GM23338 (cell line): ENCODE measurements at regions not wholly inside any gene's neighbourhood (a gene's known extent, or its start where the extent isn't known, plus 50 kb on each side); places are given as distances from the start of the nearest gene placed in this dataset.

Source experiments
- ATAC-seq: fragments of 200-7000 bp; cut with Tn5 transposase; 3 replicates; pipeline ENCODE4 v1.9.1; 2020
- DNase-seq: peaks from one replicate; pipeline ENCODE4 v3.0.0-alpha.2; 2015; ENCODE audit warnings: low spot score
- H2AFZ ChIP-seq: fragments of 200-600 bp; sonication (generic); 2 replicates; pipeline ENCODE4 v1.8.0; 2016; ENCODE audit warnings: antibody characterized with exemption, mild to moderate bottlenecking, moderate library complexity
- H3F3A ChIP-seq: fragments of 200-600 bp; sonication (generic); replicated peaks from 2 replicates; pipeline ENCODE4 v1.8.0; 2017; ENCODE audit warnings: antibody characterized with exemption, mixed run types, low read depth
- H3K27ac ChIP-seq: fragments of 200-600 bp; sonication (generic); 2 replicates; pipeline ENCODE4 v1.6.1; 2016; ENCODE audit warnings: low read depth
- H3K27me3 ChIP-seq: fragments of 200-600 bp; sonication (generic); 2 replicates; pipeline ENCODE4 v1.8.0; 2016; ENCODE audit warnings: mild to moderate bottlenecking, mixed run types, moderate library complexity; ENCODE audit not compliant: insufficient read depth
- H3K36me3 ChIP-seq: fragments of 200-600 bp; sonication (generic); 2 replicates; pipeline ENCODE4 v1.8.0; 2016; ENCODE audit warnings: mild to moderate bottlenecking; ENCODE audit not compliant: insufficient read depth
- H3K4me1 ChIP-seq: fragments of 200-600 bp; sonication (generic); 2 replicates; pipeline ENCODE4 v1.8.0; 2016; ENCODE audit warnings: mild to moderate bottlenecking, moderate library complexity; ENCODE audit not compliant: insufficient read depth
- H3K4me2 ChIP-seq: fragments of 200-600 bp; sonication (generic); 2 replicates; pipeline ENCODE4 v1.7.1; 2017; ENCODE audit warnings: mixed run types
- H3K4me3 ChIP-seq: fragments of 200-600 bp; sonication (generic); 2 replicates; pipeline ENCODE4 v1.6.1; 2016; ENCODE audit warnings: mixed run types
- H3K79me2 ChIP-seq: fragments of 200-600 bp; sonication (generic); replicated peaks from 2 replicates; pipeline ENCODE4 v1.8.0; 2017; ENCODE audit warnings: mild to moderate bottlenecking; ENCODE audit not compliant: insufficient read depth
- H3K9me2 ChIP-seq: fragments of 200-600 bp; sonication (generic); 2 replicates; pipeline ENCODE4 v1.8.0; 2017; ENCODE audit not compliant: insufficient read depth
- H4K20me1 ChIP-seq: fragments of 200-600 bp; sonication (generic); replicated peaks from 2 replicates; pipeline ENCODE4 v1.8.0; 2017; ENCODE audit warnings: mild to moderate bottlenecking; ENCODE audit not compliant: insufficient read depth
- H3K27ac Mint-ChIP-seq: 2 replicates; pipeline ENCODE4 v1.8.0; 2020; ENCODE audit warnings: inconsistent platforms, mild to moderate bottlenecking, moderate library complexity, mixed read lengths
- H3K27me3 Mint-ChIP-seq: 3 replicates; pipeline ENCODE4 v1.8.0; 2022; ENCODE audit warnings: low read depth, mild to moderate bottlenecking, moderate library complexity, mixed read lengths, inconsistent platforms; ENCODE audit not compliant: insufficient read depth, poor library complexity
- H3K36me3 Mint-ChIP-seq: 3 replicates; pipeline ENCODE4 v1.8.0; 2021; ENCODE audit warnings: low read depth, mild to moderate bottlenecking, inconsistent platforms, moderate library complexity, mixed read lengths
- H3K4me1 Mint-ChIP-seq: 3 replicates; pipeline ENCODE4 v1.8.0; 2020; ENCODE audit warnings: mild to moderate bottlenecking, inconsistent platforms, mixed read lengths
- H3K4me3 Mint-ChIP-seq: 3 replicates; pipeline ENCODE4 v1.8.0; 2021; ENCODE audit warnings: moderate library complexity, mild to moderate bottlenecking, inconsistent platforms, mixed read lengths
- H3K9me3 Mint-ChIP-seq: 3 replicates; pipeline ENCODE4 v1.8.0; 2020; ENCODE audit warnings: moderate library complexity, mild to moderate bottlenecking, inconsistent platforms, mixed read lengths
- CREB1 ChIP-seq: fragments of 250-450 bp; sonication (Bioruptor Pico); IDR thresholded peaks from 2 replicates; pipeline ENCODE4 v1.5.0; 2020; ENCODE audit warnings: low read depth, mild to moderate bottlenecking, moderate library complexity
- EZH2 ChIP-seq: fragments of 200-600 bp; sonication (generic); IDR thresholded peaks from one replicate; pipeline ENCODE4 v1.8.0; 2017; ENCODE audit warnings: antibody characterized with exemption, mild to moderate bottlenecking, low read depth; ENCODE audit not compliant: unreplicated experiment
- EZH2phosphoT487 ChIP-seq: fragments of 200-600 bp; sonication (generic); IDR thresholded peaks from one replicate; pipeline ENCODE4 v1.8.1; 2018; ENCODE audit warnings: antibody characterized with exemption; ENCODE audit not compliant: unreplicated experiment
- JUNB ChIP-seq: IDR thresholded peaks from one replicate; pipeline ENCODE4 v1.6.1; 2016; ENCODE audit warnings: antibody characterized with exemption; ENCODE audit not compliant: unreplicated experiment
- NANOG ChIP-seq: IDR thresholded peaks from 2 replicates; pipeline ENCODE4 v1.6.1; 2016; ENCODE audit warnings: antibody characterized with exemption, borderline replicate concordance
- POLR2AphosphoS5 ChIP-seq: IDR thresholded peaks from 2 replicates; pipeline ENCODE4 v1.6.1; 2016; ENCODE audit warnings: antibody characterized with exemption, low read depth
- STAT1 ChIP-seq: IDR thresholded peaks from one replicate; pipeline ENCODE4 v1.6.1; 2016; ENCODE audit warnings: antibody characterized with exemption; ENCODE audit not compliant: unreplicated experiment
- ZNF114 ChIP-seq: fragments of 250-450 bp; sonication (Bioruptor Pico); IDR thresholded peaks from 2 replicates; pipeline ENCODE4 v1.5.0; 2020; ENCODE audit warnings: mild to moderate bottlenecking, moderate library complexity
- ZNF331 ChIP-seq: fragments of 250-450 bp; sonication (Bioruptor Pico); IDR thresholded peaks from 2 replicates; pipeline ENCODE4 v1.5.0; 2020; ENCODE audit warnings: low read depth, mild to moderate bottlenecking, moderate library complexity
- TF ChIP-seq, protein P1 (sequence below): IDR thresholded peaks from 2 replicates; pipeline ENCODE4 v1.6.1; 2016; ENCODE audit warnings: antibody characterized with exemption
- TF ChIP-seq, protein P2 (sequence below), 2 experiments: fragments of 200-600 bp in 1 of 2; sonication (generic) in 1 of 2; conservative IDR thresholded peaks; 2 replicates each; pipeline versions ENCODE4 v1.5.1 to v1.6.1; 2016 to 2017; ENCODE audit warnings: antibody characterized with exemption in 2 of 2, low read depth in 2 of 2, mild to moderate bottlenecking in 2 of 2, moderate library complexity in 1 of 2
- TF ChIP-seq, protein P3 (sequence below): IDR thresholded peaks from one replicate; pipeline ENCODE4 v1.6.1; 2018; ENCODE audit warnings: antibody characterized with exemption; ENCODE audit not compliant: unreplicated experiment
- TF ChIP-seq, protein P4 (sequence below): fragments of 250-450 bp; sonication (Bioruptor Pico); IDR thresholded peaks from 2 replicates; pipeline ENCODE4 v1.5.0; 2020; ENCODE audit warnings: mild to moderate bottlenecking, moderate library complexity

DNA sequence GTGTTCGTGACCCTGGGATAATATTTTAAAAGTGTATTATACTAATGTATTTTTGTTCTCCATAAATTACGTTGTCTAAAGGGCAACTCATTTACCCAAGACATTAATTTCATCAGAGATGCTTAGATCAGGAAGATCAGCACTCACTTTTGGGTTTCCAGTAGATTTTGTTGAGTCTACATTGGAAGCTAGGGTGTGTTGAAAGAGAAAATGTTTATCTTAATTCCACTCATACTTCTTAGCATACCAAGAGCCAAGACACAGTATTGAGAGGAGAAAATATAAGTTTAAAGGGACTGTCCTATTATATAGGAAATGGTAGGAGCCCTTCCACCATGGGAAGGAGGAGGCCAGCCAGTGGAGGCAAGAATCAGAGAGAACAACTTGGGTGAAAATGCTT is 412.9 kb upstream of the RGMA start (continued):
- TF ChIP-seq ZNF114 (CRISPR knock-in tag) (no peak), NANOG (no peak), POLR2AphosphoS5 (no peak), ZNF331 (CRISPR knock-in tag) (no peak), JUNB (no peak), EZH2phosphoT487 (no peak)
- TF ChIP-seq, protein P1, sequence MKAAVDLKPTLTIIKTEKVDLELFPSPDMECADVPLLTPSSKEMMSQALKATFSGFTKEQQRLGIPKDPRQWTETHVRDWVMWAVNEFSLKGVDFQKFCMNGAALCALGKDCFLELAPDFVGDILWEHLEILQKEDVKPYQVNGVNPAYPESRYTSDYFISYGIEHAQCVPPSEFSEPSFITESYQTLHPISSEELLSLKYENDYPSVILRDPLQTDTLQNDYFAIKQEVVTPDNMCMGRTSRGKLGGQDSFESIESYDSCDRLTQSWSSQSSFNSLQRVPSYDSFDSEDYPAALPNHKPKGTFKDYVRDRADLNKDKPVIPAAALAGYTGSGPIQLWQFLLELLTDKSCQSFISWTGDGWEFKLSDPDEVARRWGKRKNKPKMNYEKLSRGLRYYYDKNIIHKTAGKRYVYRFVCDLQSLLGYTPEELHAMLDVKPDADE = no peak

DNA sequence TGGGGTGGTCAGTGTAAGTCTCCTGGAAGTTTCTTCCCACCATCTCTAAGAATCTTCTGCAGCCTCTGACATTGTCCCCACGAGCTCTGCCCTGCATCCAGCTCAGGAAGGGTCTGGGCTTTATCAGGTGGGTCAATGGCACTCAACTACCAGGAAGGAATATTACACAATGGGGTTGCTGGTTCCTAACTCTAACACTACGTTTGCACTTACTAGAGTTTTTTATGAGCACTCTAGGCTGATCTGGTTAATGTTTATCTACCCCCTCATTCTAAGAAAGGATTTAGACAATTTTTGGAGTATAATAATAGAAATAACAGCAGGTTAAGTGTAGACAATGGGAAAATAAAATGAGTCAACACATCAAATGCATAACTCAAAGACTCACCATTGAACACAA is 411.1 kb upstream of the RGMA start:
- H3K9me2 ChIP-seq = peaks cover 5% of the 10 kb centered on the region; the same call in 1 of the 2 replicates
- no peak overlapping the region for H3K4me2 ChIP-seq
- no peaks in the 10 kb centered on the region for H3K36me3 ChIP-seq
- no peak for DNase-seq
- ATAC-seq = no peak
- Mint-ChIP-seq H3K36me3 (no peaks in the 10 kb centered on the region), H3K4me3 (no peak overlapping the region), H3K4me1 (peaks cover 18% of the 10 kb centered on the region), H3K27ac (no peak overlapping the region), H3K27me3 (no peaks in the 10 kb centered on the region), H3K9me3 (no peaks in the 10 kb centered on the region; the same call in 2 of the 3 replicates)
- no peaks in the 10 kb centered on the region for H3K79me2 ChIP-seq
- H3F3A ChIP-seq = no peaks in the 10 kb centered on the region
- no peak overlapping the region for H2AFZ ChIP-seq
- H3K27me3 ChIP-seq = no peaks in the 10 kb centered on the region
- no peak overlapping the region for H3K4me3 ChIP-seq
- H4K20me1 ChIP-seq = no peaks in the 10 kb centered on the region
- peaks cover 17% of the 10 kb centered on the region for H3K4me1 ChIP-seq
- H3K27ac ChIP-seq = no peak overlapping the region
- TF ChIP-seq, protein P2, sequence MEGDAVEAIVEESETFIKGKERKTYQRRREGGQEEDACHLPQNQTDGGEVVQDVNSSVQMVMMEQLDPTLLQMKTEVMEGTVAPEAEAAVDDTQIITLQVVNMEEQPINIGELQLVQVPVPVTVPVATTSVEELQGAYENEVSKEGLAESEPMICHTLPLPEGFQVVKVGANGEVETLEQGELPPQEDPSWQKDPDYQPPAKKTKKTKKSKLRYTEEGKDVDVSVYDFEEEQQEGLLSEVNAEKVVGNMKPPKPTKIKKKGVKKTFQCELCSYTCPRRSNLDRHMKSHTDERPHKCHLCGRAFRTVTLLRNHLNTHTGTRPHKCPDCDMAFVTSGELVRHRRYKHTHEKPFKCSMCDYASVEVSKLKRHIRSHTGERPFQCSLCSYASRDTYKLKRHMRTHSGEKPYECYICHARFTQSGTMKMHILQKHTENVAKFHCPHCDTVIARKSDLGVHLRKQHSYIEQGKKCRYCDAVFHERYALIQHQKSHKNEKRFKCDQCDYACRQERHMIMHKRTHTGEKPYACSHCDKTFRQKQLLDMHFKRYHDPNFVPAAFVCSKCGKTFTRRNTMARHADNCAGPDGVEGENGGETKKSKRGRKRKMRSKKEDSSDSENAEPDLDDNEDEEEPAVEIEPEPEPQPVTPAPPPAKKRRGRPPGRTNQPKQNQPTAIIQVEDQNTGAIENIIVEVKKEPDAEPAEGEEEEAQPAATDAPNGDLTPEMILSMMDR (conservative IDR thresholded peaks at IDR 0.05; ENCODE audit: low read depth in 2 of 2) = no peak
- TF ChIP-seq JUNB (no peak), CREB1 (CRISPR knock-in tag) (no peak), NANOG (no peak), POLR2AphosphoS5 (no peak), STAT1 (no peak), EZH2 (no peak), ZNF114 (CRISPR knock-in tag) (no peak), EZH2phosphoT487 (no peak), ZNF331 (CRISPR knock-in tag) (no peak)
- TF ChIP-seq, protein P3, sequence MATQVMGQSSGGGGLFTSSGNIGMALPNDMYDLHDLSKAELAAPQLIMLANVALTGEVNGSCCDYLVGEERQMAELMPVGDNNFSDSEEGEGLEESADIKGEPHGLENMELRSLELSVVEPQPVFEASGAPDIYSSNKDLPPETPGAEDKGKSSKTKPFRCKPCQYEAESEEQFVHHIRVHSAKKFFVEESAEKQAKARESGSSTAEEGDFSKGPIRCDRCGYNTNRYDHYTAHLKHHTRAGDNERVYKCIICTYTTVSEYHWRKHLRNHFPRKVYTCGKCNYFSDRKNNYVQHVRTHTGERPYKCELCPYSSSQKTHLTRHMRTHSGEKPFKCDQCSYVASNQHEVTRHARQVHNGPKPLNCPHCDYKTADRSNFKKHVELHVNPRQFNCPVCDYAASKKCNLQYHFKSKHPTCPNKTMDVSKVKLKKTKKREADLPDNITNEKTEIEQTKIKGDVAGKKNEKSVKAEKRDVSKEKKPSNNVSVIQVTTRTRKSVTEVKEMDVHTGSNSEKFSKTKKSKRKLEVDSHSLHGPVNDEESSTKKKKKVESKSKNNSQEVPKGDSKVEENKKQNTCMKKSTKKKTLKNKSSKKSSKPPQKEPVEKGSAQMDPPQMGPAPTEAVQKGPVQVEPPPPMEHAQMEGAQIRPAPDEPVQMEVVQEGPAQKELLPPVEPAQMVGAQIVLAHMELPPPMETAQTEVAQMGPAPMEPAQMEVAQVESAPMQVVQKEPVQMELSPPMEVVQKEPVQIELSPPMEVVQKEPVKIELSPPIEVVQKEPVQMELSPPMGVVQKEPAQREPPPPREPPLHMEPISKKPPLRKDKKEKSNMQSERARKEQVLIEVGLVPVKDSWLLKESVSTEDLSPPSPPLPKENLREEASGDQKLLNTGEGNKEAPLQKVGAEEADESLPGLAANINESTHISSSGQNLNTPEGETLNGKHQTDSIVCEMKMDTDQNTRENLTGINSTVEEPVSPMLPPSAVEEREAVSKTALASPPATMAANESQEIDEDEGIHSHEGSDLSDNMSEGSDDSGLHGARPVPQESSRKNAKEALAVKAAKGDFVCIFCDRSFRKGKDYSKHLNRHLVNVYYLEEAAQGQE = no peak
- TF ChIP-seq, protein P4, sequence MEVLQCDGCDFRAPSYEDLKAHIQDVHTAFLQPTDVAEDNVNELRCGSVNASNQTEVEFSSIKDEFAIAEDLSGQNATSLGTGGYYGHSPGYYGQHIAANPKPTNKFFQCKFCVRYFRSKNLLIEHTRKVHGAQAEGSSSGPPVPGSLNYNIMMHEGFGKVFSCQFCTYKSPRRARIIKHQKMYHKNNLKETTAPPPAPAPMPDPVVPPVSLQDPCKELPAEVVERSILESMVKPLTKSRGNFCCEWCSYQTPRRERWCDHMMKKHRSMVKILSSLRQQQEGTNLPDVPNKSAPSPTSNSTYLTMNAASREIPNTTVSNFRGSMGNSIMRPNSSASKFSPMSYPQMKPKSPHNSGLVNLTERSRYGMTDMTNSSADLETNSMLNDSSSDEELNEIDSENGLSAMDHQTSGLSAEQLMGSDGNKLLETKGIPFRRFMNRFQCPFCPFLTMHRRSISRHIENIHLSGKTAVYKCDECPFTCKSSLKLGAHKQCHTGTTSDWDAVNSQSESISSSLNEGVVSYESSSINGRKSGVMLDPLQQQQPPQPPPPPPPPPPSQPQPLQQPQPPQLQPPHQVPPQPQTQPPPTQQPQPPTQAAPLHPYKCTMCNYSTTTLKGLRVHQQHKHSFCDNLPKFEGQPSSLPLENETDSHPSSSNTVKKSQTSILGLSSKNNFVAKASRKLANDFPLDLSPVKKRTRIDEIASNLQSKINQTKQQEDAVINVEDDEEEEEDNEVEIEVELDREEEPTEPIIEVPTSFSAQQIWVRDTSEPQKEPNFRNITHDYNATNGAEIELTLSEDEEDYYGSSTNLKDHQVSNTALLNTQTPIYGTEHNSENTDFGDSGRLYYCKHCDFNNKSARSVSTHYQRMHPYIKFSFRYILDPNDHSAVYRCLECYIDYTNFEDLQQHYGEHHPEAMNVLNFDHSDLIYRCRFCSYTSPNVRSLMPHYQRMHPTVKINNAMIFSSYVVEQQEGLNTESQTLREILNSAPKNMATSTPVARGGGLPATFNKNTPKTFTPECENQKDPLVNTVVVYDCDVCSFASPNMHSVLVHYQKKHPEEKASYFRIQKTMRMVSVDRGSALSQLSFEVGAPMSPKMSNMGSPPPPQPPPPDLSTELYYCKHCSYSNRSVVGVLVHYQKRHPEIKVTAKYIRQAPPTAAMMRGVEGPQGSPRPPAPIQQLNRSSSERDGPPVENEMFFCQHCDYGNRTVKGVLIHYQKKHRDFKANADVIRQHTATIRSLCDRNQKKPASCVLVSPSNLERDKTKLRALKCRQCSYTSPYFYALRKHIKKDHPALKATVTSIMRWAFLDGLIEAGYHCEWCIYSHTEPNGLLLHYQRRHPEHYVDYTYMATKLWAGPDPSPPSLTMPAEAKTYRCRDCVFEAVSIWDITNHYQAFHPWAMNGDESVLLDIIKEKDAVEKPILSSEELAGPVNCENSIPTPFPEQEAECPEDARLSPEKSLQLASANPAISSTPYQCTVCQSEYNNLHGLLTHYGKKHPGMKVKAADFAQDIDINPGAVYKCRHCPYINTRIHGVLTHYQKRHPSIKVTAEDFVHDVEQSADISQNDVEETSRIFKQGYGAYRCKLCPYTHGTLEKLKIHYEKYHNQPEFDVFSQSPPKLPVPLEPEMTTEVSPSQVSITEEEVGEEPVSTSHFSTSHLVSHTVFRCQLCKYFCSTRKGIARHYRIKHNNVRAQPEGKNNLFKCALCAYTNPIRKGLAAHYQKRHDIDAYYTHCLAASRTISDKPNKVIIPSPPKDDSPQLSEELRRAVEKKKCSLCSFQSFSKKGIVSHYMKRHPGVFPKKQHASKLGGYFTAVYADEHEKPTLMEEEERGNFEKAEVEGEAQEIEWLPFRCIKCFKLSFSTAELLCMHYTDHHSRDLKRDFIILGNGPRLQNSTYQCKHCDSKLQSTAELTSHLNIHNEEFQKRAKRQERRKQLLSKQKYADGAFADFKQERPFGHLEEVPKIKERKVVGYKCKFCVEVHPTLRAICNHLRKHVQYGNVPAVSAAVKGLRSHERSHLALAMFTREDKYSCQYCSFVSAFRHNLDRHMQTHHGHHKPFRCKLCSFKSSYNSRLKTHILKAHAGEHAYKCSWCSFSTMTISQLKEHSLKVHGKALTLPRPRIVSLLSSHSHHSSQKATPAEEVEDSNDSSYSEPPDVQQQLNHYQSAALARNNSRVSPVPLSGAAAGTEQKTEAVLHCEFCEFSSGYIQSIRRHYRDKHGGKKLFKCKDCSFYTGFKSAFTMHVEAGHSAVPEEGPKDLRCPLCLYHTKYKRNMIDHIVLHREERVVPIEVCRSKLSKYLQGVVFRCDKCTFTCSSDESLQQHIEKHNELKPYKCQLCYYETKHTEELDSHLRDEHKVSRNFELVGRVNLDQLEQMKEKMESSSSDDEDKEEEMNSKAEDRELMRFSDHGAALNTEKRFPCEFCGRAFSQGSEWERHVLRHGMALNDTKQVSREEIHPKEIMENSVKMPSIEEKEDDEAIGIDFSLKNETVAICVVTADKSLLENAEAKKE (CRISPR knock-in tag) = no peak
